CD14-positive monocyte (primary cell): ENCODE measurements at regions not wholly inside any gene's neighbourhood (a gene's known extent, or its start where the extent isn't known, plus 50 kb on each side); places are given as distances from the start of the nearest gene placed in this dataset.

Experiments used
- DNase-seq, 3 donors: peaks; one replicate each; pipeline ENCODE4 v3.0.0-alpha.2; 2011 to 2022
- H2AFZ ChIP-seq: 2 replicates; pipeline ENCODE4 v1.6.0; 2012; ENCODE audit warnings: mild to moderate bottlenecking, low read depth, low read length, inconsistent platforms; ENCODE audit not compliant: insufficient read depth, poor library complexity, severe bottlenecking
- H3K27ac ChIP-seq, 2 donors: 1 replicate in 1 of 2; 2 replicates in 1 of 2; pipeline ENCODE4 v1.5.1; 2012 to 2013; ENCODE audit warnings: low read length in 2 of 2, control low read depth in 1 of 2, inconsistent platforms in 1 of 2, low read depth in 1 of 2, mild to moderate bottlenecking in 1 of 2
- H3K27me3 ChIP-seq, 2 donors: one replicate each; pipeline versions ENCODE4 v1.6.0 to v1.6.1; 2011 to 2013; ENCODE audit warnings: low read length in 2 of 2; ENCODE audit not compliant: control insufficient read depth in 2 of 2, insufficient read depth in 2 of 2
- H3K36me3 ChIP-seq, 2 donors: replicated peaks in 1 of 2; 1 replicate in 1 of 2; 2 replicates in 1 of 2; pipeline versions ENCODE4 v1.5.1 to v1.6.1; 2012 to 2013; ENCODE audit warnings: low read length in 2 of 2, control low read depth in 1 of 2, inconsistent platforms in 1 of 2, mild to moderate bottlenecking in 1 of 2; ENCODE audit not compliant: insufficient read depth in 2 of 2, control insufficient read depth in 1 of 2
- H3K4me1 ChIP-seq, 2 donors: 1 replicate in 1 of 2; 2 replicates in 1 of 2; pipeline versions ENCODE4 v1.5.1 to v1.6.1; 2012 to 2013; ENCODE audit warnings: low read length in 2 of 2, control low read depth in 1 of 2, inconsistent platforms in 1 of 2, mild to moderate bottlenecking in 1 of 2, moderate library complexity in 1 of 2; ENCODE audit not compliant: insufficient read depth in 2 of 2, control insufficient read depth in 1 of 2
- H3K4me2 ChIP-seq: replicated peaks from 2 replicates; pipeline ENCODE3; 2012; ENCODE audit warnings: low read length, moderate library complexity, mild to moderate bottlenecking; ENCODE audit not compliant: poor library complexity, severe bottlenecking; ENCODE audit errors: extremely low read depth
- H3K4me3 ChIP-seq, 3 experiments: fragments of 200-600 bp in 1 of 3; sonication (generic) in 1 of 3; replicated peaks in 1 of 3; 1 replicate in 2 of 3; 2 replicates in 1 of 3; pipeline ENCODE4 v1.5.1; 2011 to 2013; ENCODE audit warnings: low read length in 3 of 3, mild to moderate bottlenecking in 3 of 3, control low read depth in 2 of 3, low read depth in 2 of 3, inconsistent platforms in 1 of 3, moderate library complexity in 1 of 3
- H3K79me2 ChIP-seq: 2 replicates; pipeline ENCODE4 v1.6.0; 2012; ENCODE audit warnings: mild to moderate bottlenecking, control low read depth, inconsistent platforms, low read length, moderate library complexity; ENCODE audit not compliant: insufficient read depth
- H3K9ac ChIP-seq: 2 replicates; pipeline ENCODE4 v1.6.0; 2017; ENCODE audit warnings: low read length, mild to moderate bottlenecking; ENCODE audit not compliant: insufficient read depth, poor library complexity, severe bottlenecking
- H3K9me3 ChIP-seq, 2 donors: replicated peaks in 1 of 2; 1 replicate in 1 of 2; 2 replicates in 1 of 2; pipeline versions ENCODE4 v1.5.1 to v1.6.1; 2012 to 2013; ENCODE audit warnings: low read length in 2 of 2, control low read depth in 1 of 2; ENCODE audit not compliant: control insufficient read depth in 1 of 2, insufficient read depth in 1 of 2
- H4K20me1 ChIP-seq: 2 replicates; pipeline ENCODE4 v1.6.0; 2012; ENCODE audit warnings: mild to moderate bottlenecking, low read length, control low read depth, moderate library complexity; ENCODE audit not compliant: insufficient read depth
- H3K27ac Mint-ChIP-seq, 7 donors: one replicate each; pipeline ENCODE4 v1.8.0; 2020; ENCODE audit warnings: mild to moderate bottlenecking in 7 of 7, mixed read lengths in 7 of 7, moderate library complexity in 6 of 7, inconsistent platforms in 2 of 7
- H3K27me3 Mint-ChIP-seq, 3 donors: one replicate each; pipeline ENCODE4 v1.8.0; 2021 to 2022; ENCODE audit warnings: low read depth in 3 of 3, mild to moderate bottlenecking in 3 of 3, mixed read lengths in 3 of 3, moderate library complexity in 3 of 3, inconsistent platforms in 1 of 3
- H3K36me3 Mint-ChIP-seq, 2 donors: one replicate each; pipeline ENCODE4 v1.8.0; 2020; ENCODE audit warnings: mixed read lengths in 2 of 2, inconsistent platforms in 1 of 2, mild to moderate bottlenecking in 1 of 2
- H3K4me1 Mint-ChIP-seq: one replicate; pipeline ENCODE4 v1.8.0; 2020; ENCODE audit warnings: mild to moderate bottlenecking, mixed read lengths
- H3K4me3 Mint-ChIP-seq, 2 donors: one replicate each; pipeline ENCODE4 v1.8.0; 2020; ENCODE audit warnings: mild to moderate bottlenecking in 2 of 2, mixed read lengths in 2 of 2, moderate library complexity in 1 of 2
- H3K9me3 Mint-ChIP-seq, 7 donors: one replicate each; pipeline ENCODE4 v1.8.0; 2020 to 2022; ENCODE audit warnings: mixed read lengths in 7 of 7, mild to moderate bottlenecking in 6 of 7, moderate library complexity in 6 of 7, inconsistent platforms in 2 of 7
- WGBS: methylation state at CpG from one replicate; pipeline ENCODE4 v1.1.5; 2013; ENCODE audit warnings: missing lambda C conversion rate; ENCODE audit not compliant: insufficient coverage; 5-methylcytosine and 5-hydroxymethylcytosine counted together
- intact Hi-C, 2 donors: fragments of 100-400 bp; cut with micrococcal nuclease; formaldehyde crosslinking; loops; one replicate each; pipeline versions ENCODE4 v1.15.0 to v1.15.1; 2023
- TF ChIP-seq, protein P1 (sequence below): fragments of 200-600 bp; IDR thresholded peaks from one replicate; pipeline ENCODE4 v1.8.0; 2022; ENCODE audit warnings: antibody characterized with exemption, mild to moderate bottlenecking

DNA sequence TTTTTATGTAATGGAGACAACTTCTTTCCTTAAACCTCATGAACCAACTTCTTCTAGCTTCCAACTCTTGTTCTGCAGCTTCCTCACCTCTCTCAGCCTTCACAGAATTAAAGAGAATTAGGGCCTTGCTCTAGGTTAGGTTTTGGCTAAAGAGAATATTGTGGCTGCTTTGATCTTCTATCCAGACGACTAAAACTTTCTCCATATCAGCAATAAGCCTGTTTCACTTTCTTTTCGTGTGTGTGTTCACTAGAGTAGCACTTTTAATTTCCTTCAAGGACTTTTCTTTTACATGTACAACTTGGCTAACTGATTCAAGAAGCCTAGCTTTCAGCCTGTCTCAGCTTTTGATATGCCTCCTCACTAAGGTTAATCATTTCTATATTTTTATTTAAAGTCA, 596.1 kb upstream of the NRSN1 start:
- H3K4me3 ChIP-seq = no peak overlapping the region
- H2AFZ ChIP-seq = no peak overlapping the region
- no peak overlapping the region for H3K27ac ChIP-seq
- no peaks in the 10 kb centered on the region for H4K20me1 ChIP-seq
- 70% methylated on average over 2 of the region's 2 CpGs for WGBS
- H3K9me3 ChIP-seq = no peaks in the 10 kb centered on the region
- no peaks in the 10 kb centered on the region for H3K79me2 ChIP-seq
- DNase-seq = no peak
- H3K36me3 ChIP-seq = no peaks in the 10 kb centered on the region
- Mint-ChIP-seq H3K9me3 (peaks cover 0 to 20% (median 4%) of the 10 kb centered on the region in 7 donors), H3K27me3 (peaks cover 0 to 2% (median 0%) of the 10 kb centered on the region in 3 donors), H3K27ac (no peak overlapping the region), H3K36me3 (no peaks in the 10 kb centered on the region), H3K4me1 (no peaks in the 10 kb centered on the region), H3K4me3 (no peak overlapping the region)
- H3K4me2 ChIP-seq = no peak overlapping the region
- intact Hi-C loops = no loop called here
- H3K27me3 ChIP-seq = no peaks in the 10 kb centered on the region
- TF ChIP-seq, protein P1, sequence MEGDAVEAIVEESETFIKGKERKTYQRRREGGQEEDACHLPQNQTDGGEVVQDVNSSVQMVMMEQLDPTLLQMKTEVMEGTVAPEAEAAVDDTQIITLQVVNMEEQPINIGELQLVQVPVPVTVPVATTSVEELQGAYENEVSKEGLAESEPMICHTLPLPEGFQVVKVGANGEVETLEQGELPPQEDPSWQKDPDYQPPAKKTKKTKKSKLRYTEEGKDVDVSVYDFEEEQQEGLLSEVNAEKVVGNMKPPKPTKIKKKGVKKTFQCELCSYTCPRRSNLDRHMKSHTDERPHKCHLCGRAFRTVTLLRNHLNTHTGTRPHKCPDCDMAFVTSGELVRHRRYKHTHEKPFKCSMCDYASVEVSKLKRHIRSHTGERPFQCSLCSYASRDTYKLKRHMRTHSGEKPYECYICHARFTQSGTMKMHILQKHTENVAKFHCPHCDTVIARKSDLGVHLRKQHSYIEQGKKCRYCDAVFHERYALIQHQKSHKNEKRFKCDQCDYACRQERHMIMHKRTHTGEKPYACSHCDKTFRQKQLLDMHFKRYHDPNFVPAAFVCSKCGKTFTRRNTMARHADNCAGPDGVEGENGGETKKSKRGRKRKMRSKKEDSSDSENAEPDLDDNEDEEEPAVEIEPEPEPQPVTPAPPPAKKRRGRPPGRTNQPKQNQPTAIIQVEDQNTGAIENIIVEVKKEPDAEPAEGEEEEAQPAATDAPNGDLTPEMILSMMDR = no peak
- no peaks in the 10 kb centered on the region for H3K4me1 ChIP-seq
- H3K9ac ChIP-seq = no peak overlapping the region

DNA sequence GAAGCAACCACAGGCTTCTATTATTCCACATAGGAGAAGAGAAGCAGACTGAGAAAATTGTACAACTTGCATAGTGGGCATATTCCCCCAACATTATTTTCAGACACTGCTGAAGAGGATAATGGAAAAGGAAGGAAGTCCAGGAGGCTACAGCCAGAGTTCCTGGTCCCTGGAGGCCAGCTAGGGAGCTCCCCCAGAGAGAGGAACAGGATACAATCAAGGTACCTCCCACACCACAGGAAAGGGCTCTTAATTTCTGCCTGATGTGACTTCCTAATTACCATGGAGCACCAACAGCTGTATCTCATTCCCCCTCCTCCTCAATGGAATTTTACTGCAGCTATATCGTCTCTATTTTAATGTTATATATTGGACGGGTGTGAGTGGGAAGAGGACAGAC, 594.3 kb upstream of the NRSN1 start:
- TF ChIP-seq, protein P1 = no peak
- H3K36me3 ChIP-seq = no peaks in the 10 kb centered on the region
- H3K27me3 ChIP-seq = no peaks in the 10 kb centered on the region
- no peak overlapping the region for H3K4me3 Mint-ChIP-seq
- H2AFZ ChIP-seq = no peak overlapping the region
- no peaks in the 10 kb centered on the region for H3K9me3 ChIP-seq
- H4K20me1 ChIP-seq = no peaks in the 10 kb centered on the region
- no peak for DNase-seq
- no peak overlapping the region for H3K4me3 ChIP-seq
- H3K79me2 ChIP-seq = no peaks in the 10 kb centered on the region
- no peaks in the 10 kb centered on the region for H3K4me1 ChIP-seq
- no peak overlapping the region for H3K27ac ChIP-seq
- H3K4me2 ChIP-seq = no peak overlapping the region
- H3K27ac Mint-ChIP-seq = no peak overlapping the region
- no peaks in the 10 kb centered on the region for H3K36me3 Mint-ChIP-seq
- no peak overlapping the region for H3K9ac ChIP-seq
- H3K4me1 Mint-ChIP-seq = no peaks in the 10 kb centered on the region
- peaks cover 0 to 20% (median 4%) of the 10 kb centered on the region in 7 donors for H3K9me3 Mint-ChIP-seq
- intact Hi-C loops = no loop called here
- WGBS = no CpG with 5 or more reads among the region's 2 CpGs
- H3K27me3 Mint-ChIP-seq = no peaks in the 10 kb centered on the region
